ENCODE measurements at regions not wholly inside any gene's neighbourhood (a gene's known extent, or its start where the extent isn't known, plus 50 kb on each side); places are given as distances from the start of the nearest gene placed in this dataset.

GRCh38 chr21:24418671-24419070 is 1188.6 kb downstream of the MRPL39 start:
- no peak overlapping the region for H3K4me3 Mint-ChIP-seq
- Histone ChIP-seq H3K9me3 (ENCODE audit: control extremely low read depth in 1 of 3, control insufficient read depth in 2 of 3, insufficient read depth in 1 of 3, low read length in 2 of 3) (peaks cover 0 to 8% (median 4%) of the 10 kb centered on the region in 3 donors), H3K27ac (ENCODE audit: low read length in 2 of 2) (no peak overlapping the region), H3K4me2 (replicated peaks; ENCODE audit: low read depth, low read length, poor library complexity, severe bottlenecking) (no peak overlapping the region), H3K4me1 (ENCODE audit: control insufficient read depth in 2 of 2, insufficient read depth in 2 of 2, low read length in 2 of 2) (peaks cover 0 to 3% of the 10 kb centered on the region in 2 donors), H3K4me3 (ENCODE audit: control extremely low read depth in 1 of 5, extremely low read depth in 1 of 5, insufficient read depth in 1 of 5, low read depth in 2 of 5, low read length in 4 of 5) (no peak overlapping the region), H4K20me1 (ENCODE audit: control insufficient read depth, insufficient read depth, low read length, poor library complexity, severe bottlenecking) (no peaks in the 10 kb centered on the region), H2AFZ (ENCODE audit: insufficient read depth, low read depth, low read length, poor library complexity, severe bottlenecking) (no peak overlapping the region), H3K36me3 (replicated peaks in 1 of 2; ENCODE audit: control extremely low read depth in 1 of 2, control insufficient read depth in 1 of 2, extremely low read depth in 1 of 2, insufficient read depth in 2 of 2, low read length in 1 of 2) (no peaks in the 10 kb centered on the region), H3K9ac (ENCODE audit: low read length) (no peak overlapping the region), H3K79me2 (ENCODE audit: control insufficient read depth, insufficient read depth, low read length) (no peaks in the 10 kb centered on the region), H3K27me3 (replicated peaks in 1 of 4; ENCODE audit: control extremely low read depth in 1 of 4, control insufficient read depth in 3 of 4, insufficient read depth in 4 of 4, low read length in 3 of 4) (no peaks in the 10 kb centered on the region)
- POLR2A ChIA-PET: no interaction called here
- peaks cover 11% of the 10 kb centered on the region for H3K4me1 Mint-ChIP-seq
- intact Hi-C loops (cut with micrococcal nuclease): no loop called here
- CTCF ChIA-PET: no interaction called here
- H3K27ac Mint-ChIP-seq: no peak overlapping the region
- peaks cover 6% of the 10 kb centered on the region for H3K9me3 Mint-ChIP-seq (ENCODE audit: insufficient read depth)
- TF ChIP-seq EZH2 (IDR thresholded peaks at IDR 0.05; ENCODE audit: borderline replicate concordance, insufficient read depth, low read depth, low read length, poor library complexity, severe bottlenecking): no peak
- TF ChIP-seq CTCF (IDR thresholded peaks at IDR 0.05): no peak
- no peak for ATAC-seq (ENCODE audit: low read depth)
- DNase-seq: no peak
- no peaks in the 10 kb centered on the region for H3K27me3 Mint-ChIP-seq

GRCh38 chr21:24411429-24411828 is 1195.9 kb downstream of the MRPL39 start:
- Histone ChIP-seq H3K79me2 (ENCODE audit: control insufficient read depth, insufficient read depth, low read length) (no peaks in the 10 kb centered on the region), H3K9me3 (ENCODE audit: control extremely low read depth in 1 of 3, control insufficient read depth in 2 of 3, insufficient read depth in 1 of 3, low read length in 2 of 3) (no peaks in the 10 kb centered on the region), H3K27me3 (replicated peaks in 1 of 4; ENCODE audit: control extremely low read depth in 1 of 4, control insufficient read depth in 3 of 4, insufficient read depth in 4 of 4, low read length in 3 of 4) (no peaks in the 10 kb centered on the region), H4K20me1 (ENCODE audit: control insufficient read depth, insufficient read depth, low read length, poor library complexity, severe bottlenecking) (no peaks in the 10 kb centered on the region), H2AFZ (ENCODE audit: insufficient read depth, low read depth, low read length, poor library complexity, severe bottlenecking) (no peak overlapping the region), H3K4me2 (replicated peaks; ENCODE audit: low read depth, low read length, poor library complexity, severe bottlenecking) (no peak overlapping the region), H3K4me3 (ENCODE audit: control extremely low read depth in 1 of 5, extremely low read depth in 1 of 5, insufficient read depth in 1 of 5, low read depth in 2 of 5, low read length in 4 of 5) (no peak overlapping the region), H3K36me3 (replicated peaks in 1 of 2; ENCODE audit: control extremely low read depth in 1 of 2, control insufficient read depth in 1 of 2, extremely low read depth in 1 of 2, insufficient read depth in 2 of 2, low read length in 1 of 2) (no peaks in the 10 kb centered on the region), H3K4me1 (ENCODE audit: control insufficient read depth in 2 of 2, insufficient read depth in 2 of 2, low read length in 2 of 2) (no peaks in the 10 kb centered on the region), H3K9ac (ENCODE audit: low read length) (no peak overlapping the region), H3K27ac (ENCODE audit: low read length in 2 of 2) (no peak overlapping the region)
- no peak overlapping the region for H3K4me3 Mint-ChIP-seq
- intact Hi-C loops (cut with micrococcal nuclease): no loop called here
- TF ChIP-seq CTCF (IDR thresholded peaks at IDR 0.05): no peak
- TF ChIP-seq EZH2 (IDR thresholded peaks at IDR 0.05; ENCODE audit: borderline replicate concordance, insufficient read depth, low read depth, low read length, poor library complexity, severe bottlenecking): no peak
- no peak overlapping the region for H3K27ac Mint-ChIP-seq
- ATAC-seq (ENCODE audit: low read depth) (no peak), DNase-seq (no peak)
- no peaks in the 10 kb centered on the region for H3K4me1 Mint-ChIP-seq
- ChIA-PET CTCF (no interaction called here), POLR2A (no interaction called here)
- H3K27me3 Mint-ChIP-seq: no peaks in the 10 kb centered on the region
- no peaks in the 10 kb centered on the region for H3K9me3 Mint-ChIP-seq (ENCODE audit: insufficient read depth)

All from B cell (primary cell).